ENCODE measurements at regions not wholly inside any gene's neighbourhood (a gene's known extent, or its start where the extent isn't known, plus 50 kb on each side); places are given as distances from the start of the nearest gene placed in this dataset.

GRCh38 chr6:73964241-73964854 lies 268.3 kb downstream of the CD109 start:
- DNase-seq, result no peak
- H3K9me3 ChIP-seq, result no peaks in the 10 kb centered on the region
- H3K4me1 ChIP-seq, result peaks cover 0 to under 1% (median 0%) of the 10 kb centered on the region in 4 donors
- no peaks in the 10 kb centered on the region for H3K36me3 ChIP-seq
- no peaks in the 10 kb centered on the region for H3K27me3 ChIP-seq
- no peak overlapping the region for H3K27ac ChIP-seq
- intact Hi-C loops (cut with DNase I; ENCODE audit: low total_unique reads), result no loop called here
- TF ChIP-seq CTCF (IDR thresholded peaks at IDR 0.05), result no peak
- H3K4me3 ChIP-seq, result no peak overlapping the region

GRCh38 chr6:73962884-73963283 lies 266.9 kb downstream of the CD109 start:
- TF ChIP-seq CTCF (IDR thresholded peaks at IDR 0.05), result no peak
- Histone ChIP-seq H3K27me3 (no peaks in the 10 kb centered on the region), H3K4me1 (no peaks in the 10 kb centered on the region), H3K9me3 (no peaks in the 10 kb centered on the region), H3K4me3 (no peak overlapping the region), H3K27ac (no peak overlapping the region), H3K36me3 (no peaks in the 10 kb centered on the region)
- intact Hi-C loops (cut with DNase I; ENCODE audit: low total_unique reads), result no loop called here
- no peak for DNase-seq

GRCh38 chr6:73956305-73956704 lies 260.3 kb downstream of the CD109 start:
- no peak overlapping the region for H3K4me3 ChIP-seq
- H3K36me3 ChIP-seq, result no peaks in the 10 kb centered on the region
- intact Hi-C loops (cut with DNase I; ENCODE audit: low total_unique reads), result no loop called here
- H3K27me3 ChIP-seq, result no peaks in the 10 kb centered on the region
- H3K9me3 ChIP-seq, result no peaks in the 10 kb centered on the region
- H3K27ac ChIP-seq, result no peak overlapping the region
- no peak for TF ChIP-seq CTCF (IDR thresholded peaks at IDR 0.05)
- H3K4me1 ChIP-seq, result peaks cover 0 to 5% (median 0%) of the 10 kb centered on the region in 4 donors
- DNase-seq, result no peak

- H3K27ac ChIP-seq, result no peak overlapping the region
- no peaks in the 10 kb centered on the region for H3K27me3 ChIP-seq
- H3K4me3 ChIP-seq, result no peak overlapping the region
- intact Hi-C loops (cut with DNase I; ENCODE audit: low total_unique reads), result no loop called here
- DNase-seq, result no peak
- H3K36me3 ChIP-seq, result no peaks in the 10 kb centered on the region
- no peaks in the 10 kb centered on the region for H3K9me3 ChIP-seq
- no peak for TF ChIP-seq CTCF (IDR thresholded peaks at IDR 0.05)
- peaks cover 0 to 10% (median 1%) of the 10 kb centered on the region in 4 donors for H3K4me1 ChIP-seq
Measured at GRCh38 chr6:73955800-73956199, 259.8 kb downstream of the CD109 start.

- intact Hi-C loops (cut with DNase I; ENCODE audit: low total_unique reads), result no loop called here
- no peaks in the 10 kb centered on the region for H3K9me3 ChIP-seq
- DNase-seq, result no peak
- H3K27ac ChIP-seq, result no peak overlapping the region
- no peak for TF ChIP-seq CTCF (IDR thresholded peaks at IDR 0.05)
- no peaks in the 10 kb centered on the region for H3K27me3 ChIP-seq
- H3K36me3 ChIP-seq, result no peaks in the 10 kb centered on the region
- H3K4me3 ChIP-seq, result no peak overlapping the region
- H3K4me1 ChIP-seq, result peaks cover 0 to 15% (median 1%) of the 10 kb centered on the region in 4 donors
Measured at GRCh38 chr6:73954881-73955280, 258.9 kb downstream of the CD109 start.

- Histone ChIP-seq H3K27ac (no peak overlapping the region), H3K36me3 (no peaks in the 10 kb centered on the region), H3K4me3 (no peak overlapping the region), H3K27me3 (no peaks in the 10 kb centered on the region), H3K4me1 (peaks cover 0 to 15% (median 1%) of the 10 kb centered on the region in 4 donors), H3K9me3 (peaks cover 0 to 6% (median 0%) of the 10 kb centered on the region in 3 donors)
- intact Hi-C loops (cut with DNase I; ENCODE audit: low total_unique reads), result no loop called here
- TF ChIP-seq CTCF (IDR thresholded peaks at IDR 0.05), result no peak
- DNase-seq, result no peak
Measured at GRCh38 chr6:73951183-73951582, 255.2 kb downstream of the CD109 start.
